GM21528 (cell line): ENCODE measurements at regions not wholly inside any gene's neighbourhood (a gene's known extent, or its start where the extent isn't known, plus 50 kb on each side); places are given as distances from the start of the nearest gene placed in this dataset.
"Not testable (repeated sequence)": the region's sequence is repeated elsewhere in the genome, so short reads cannot be mapped to it uniquely, and the experiment has no call there.

ENCODE experiments used
- ATAC-seq: cut with Tn5 transposase; IDR thresholded peaks from one replicate; pipeline ENCODE4 v1.9.1; 2021; ENCODE audit warnings: mild to moderate bottlenecking, moderate library complexity; ENCODE audit not compliant: unreplicated experiment, low FRiP score

GRCh38 chr6:14468647-14469321, 351.2 kb downstream of the CD83 start:
- no peak for ATAC-seq

GRCh38 chr6:14470101-14470500, 352.5 kb downstream of the CD83 start:
- ATAC-seq = no peak

GRCh38 chr6:14470671-14471070, 353.1 kb downstream of the CD83 start:
- no peak for ATAC-seq

- no peak for ATAC-seq
These were observed 354.8 kb downstream of the CD83 start for GRCh38 chr6:14472255-14472985.

GRCh38 chr6:14472986-14473337, 355.4 kb downstream of the CD83 start:
- ATAC-seq = no peak

GRCh38 chr6:14474816-14475215, 357.2 kb downstream of the CD83 start:
- no peak for ATAC-seq

- ATAC-seq = no peak
These were observed 357.7 kb downstream of the CD83 start for GRCh38 chr6:14475306-14475705.

GRCh38 chr6:14476793-14477531, 359.4 kb downstream of the CD83 start:
- ATAC-seq = no peak

- ATAC-seq = no peak
These were observed 360.0 kb downstream of the CD83 start for GRCh38 chr6:14477559-14477958.

- no peak for ATAC-seq
These were observed 361.0 kb downstream of the CD83 start for GRCh38 chr6:14478381-14479225.

- not testable (repeated sequence) for ATAC-seq
These were observed 364.4 kb downstream of the CD83 start for GRCh38 chr6:14481946-14482345.

- ATAC-seq = no peak
These were observed 370.1 kb downstream of the CD83 start for GRCh38 chr6:14487625-14488024.

- no peak for ATAC-seq
These were observed 370.6 kb downstream of the CD83 start for GRCh38 chr6:14488180-14488579.

- ATAC-seq = no peak
These were observed 371.9 kb downstream of the CD83 start for GRCh38 chr6:14489445-14489844.

- no peak for ATAC-seq
These were observed 381.2 kb downstream of the CD83 start for GRCh38 chr6:14498748-14499147.

- no peak for ATAC-seq
These were observed 381.7 kb downstream of the CD83 start for GRCh38 chr6:14499309-14499708.

- ATAC-seq = no peak
These were observed 382.3 kb downstream of the CD83 start for GRCh38 chr6:14499841-14500240.

GRCh38 chr6:14500809-14501208, 383.2 kb downstream of the CD83 start:
- no peak for ATAC-seq

GRCh38 chr6:14501240-14501639, 383.7 kb downstream of the CD83 start:
- no peak for ATAC-seq

- no peak for ATAC-seq
These were observed 384.3 kb downstream of the CD83 start for GRCh38 chr6:14501914-14502313.

- no peak for ATAC-seq
These were observed 385.0 kb downstream of the CD83 start for GRCh38 chr6:14502551-14502950.
